ENCODE measurements at regions not wholly inside any gene's neighbourhood (a gene's known extent, or its start where the extent isn't known, plus 50 kb on each side); places are given as distances from the start of the nearest gene placed in this dataset.

GRCh38 chr9:1598270-1598669 is 416.9 kb upstream of the SMARCA2 start:
- no peak for DNase-seq

GRCh38 chr9:1599961-1600360 is 415.2 kb upstream of the SMARCA2 start:
- no peak for DNase-seq

DNA sequence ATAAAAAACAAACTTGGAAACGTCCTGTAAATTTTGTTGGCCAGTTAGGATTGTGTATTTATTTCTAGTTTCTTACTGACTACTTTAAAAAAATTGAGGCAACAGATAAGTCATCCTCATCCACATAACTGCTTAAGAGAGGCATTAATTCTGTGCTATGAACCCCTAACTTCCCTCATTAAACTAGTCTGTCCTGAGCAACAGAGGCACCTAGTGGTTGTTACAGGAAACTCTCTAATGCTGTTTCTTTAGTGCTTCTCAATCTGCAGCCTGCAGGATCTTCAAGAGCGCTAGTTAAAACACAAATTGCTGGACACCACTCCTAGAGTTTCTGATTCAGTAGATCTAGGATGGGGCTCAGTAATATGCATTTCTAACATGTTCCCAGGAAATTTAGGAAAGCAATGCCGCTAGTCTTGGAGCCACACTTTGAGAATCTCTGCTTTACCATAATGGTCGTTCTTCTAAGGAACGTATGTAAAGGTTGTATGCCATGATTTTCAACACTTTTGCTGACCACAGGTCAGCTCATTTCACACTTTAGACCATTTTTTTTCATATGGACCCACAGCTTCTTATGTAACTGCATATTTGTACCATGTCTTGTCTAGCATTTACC is 410.1 kb upstream of the SMARCA2 start:
- DNase-seq = peak in 1 of 2 experiments; percentile 7

DNA sequence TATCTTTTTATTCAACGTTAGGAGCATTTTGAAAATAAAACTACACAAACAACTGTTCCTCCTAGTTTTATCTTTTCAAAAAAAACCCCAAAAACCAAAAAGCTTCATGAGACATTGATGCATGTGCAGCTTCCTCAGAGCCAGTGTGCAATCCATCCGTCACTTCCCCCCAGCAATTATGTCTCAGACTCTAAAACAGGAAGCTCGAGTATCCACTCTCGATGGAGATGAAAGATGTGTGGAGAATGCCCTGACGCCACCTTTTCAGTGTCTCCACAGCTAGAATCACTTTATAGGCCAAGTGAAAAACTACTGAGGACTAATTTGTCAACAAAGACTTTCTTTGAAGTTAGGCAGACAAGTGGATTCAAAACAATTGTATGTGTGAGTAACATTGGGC is 408.9 kb upstream of the SMARCA2 start:
- no peak for DNase-seq

DNA sequence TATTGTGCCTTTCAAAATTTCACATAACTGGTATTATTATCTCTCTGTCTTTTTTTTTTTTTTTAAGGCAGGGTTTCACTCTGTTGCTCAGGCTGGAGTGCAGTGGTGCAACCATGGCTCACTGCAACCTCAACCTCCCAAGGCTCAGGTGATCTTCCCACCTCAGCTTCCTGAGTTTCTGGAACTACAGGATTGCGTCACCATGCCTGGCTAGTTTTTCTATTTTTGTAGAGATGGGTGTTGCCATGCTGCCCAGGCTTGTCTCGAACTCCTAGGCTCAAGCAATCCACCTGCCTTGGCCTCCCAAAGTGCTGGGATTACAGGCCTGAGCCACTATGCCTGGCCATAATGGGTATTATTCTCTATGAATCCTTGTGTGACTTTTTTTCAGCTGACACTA is 402.3 kb upstream of the SMARCA2 start:
- DNase-seq = no peak

- no peak for DNase-seq
Measured at GRCh38 chr9:1617419-1617818, 397.7 kb upstream of the SMARCA2 start.

DNA sequence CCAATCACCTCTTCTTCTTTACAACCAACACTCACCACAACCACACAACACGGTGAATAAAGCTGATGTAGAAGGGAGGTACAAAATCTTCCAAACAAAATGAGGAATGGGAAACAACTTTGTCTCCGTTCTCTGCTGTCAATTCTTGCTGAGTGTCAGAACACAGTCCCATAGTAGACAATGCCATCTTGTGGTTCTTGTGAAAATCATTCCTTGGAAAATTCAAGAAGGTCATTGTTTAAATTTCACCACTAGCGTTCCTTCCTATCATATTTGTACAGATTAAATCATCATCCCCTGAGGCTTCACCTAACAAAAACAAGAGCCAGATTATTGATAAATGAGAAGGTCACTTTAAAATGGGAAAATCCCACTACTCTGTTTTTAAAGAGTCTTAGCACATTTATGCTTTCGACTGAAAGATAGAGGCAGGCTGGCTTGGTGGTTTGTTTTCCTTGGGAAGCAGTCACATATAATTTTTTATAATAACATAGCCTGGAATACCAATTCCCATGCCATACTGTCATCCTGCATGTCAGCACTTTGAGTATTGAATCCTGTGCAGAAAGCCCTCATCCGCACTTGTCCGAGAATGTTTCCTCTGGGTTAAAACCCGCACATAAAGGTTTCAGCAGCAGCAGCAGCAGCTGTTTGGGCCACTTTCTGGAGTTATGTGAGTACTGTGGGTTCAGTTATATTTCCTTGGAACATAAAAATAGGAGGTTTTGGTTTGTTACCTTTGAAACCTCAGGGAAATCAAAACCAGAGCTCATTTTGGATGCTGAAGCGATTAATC is 395.0 kb upstream of the SMARCA2 start:
- no peak for DNase-seq

DNA sequence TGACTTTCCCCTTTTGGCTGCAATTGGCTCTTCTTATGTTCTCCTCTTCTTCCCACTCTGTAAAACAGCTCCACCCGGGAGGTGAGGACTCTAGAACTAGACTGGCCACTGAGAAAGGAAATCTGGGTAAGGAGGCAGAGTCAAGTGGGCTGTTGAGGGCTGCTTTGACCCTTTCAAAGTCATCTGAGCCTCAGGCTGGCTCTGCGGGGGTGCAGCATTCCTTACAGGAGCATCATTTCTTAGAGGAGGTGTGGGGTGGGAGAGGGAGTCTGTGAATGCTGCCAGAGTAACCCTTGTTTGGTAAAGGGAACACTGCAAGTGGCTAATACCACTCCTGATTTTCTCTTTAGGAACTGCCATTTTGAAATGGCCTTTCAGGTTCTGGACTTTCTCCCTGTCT is 377.7 kb upstream of the SMARCA2 start:
- no peak for DNase-seq

DNA sequence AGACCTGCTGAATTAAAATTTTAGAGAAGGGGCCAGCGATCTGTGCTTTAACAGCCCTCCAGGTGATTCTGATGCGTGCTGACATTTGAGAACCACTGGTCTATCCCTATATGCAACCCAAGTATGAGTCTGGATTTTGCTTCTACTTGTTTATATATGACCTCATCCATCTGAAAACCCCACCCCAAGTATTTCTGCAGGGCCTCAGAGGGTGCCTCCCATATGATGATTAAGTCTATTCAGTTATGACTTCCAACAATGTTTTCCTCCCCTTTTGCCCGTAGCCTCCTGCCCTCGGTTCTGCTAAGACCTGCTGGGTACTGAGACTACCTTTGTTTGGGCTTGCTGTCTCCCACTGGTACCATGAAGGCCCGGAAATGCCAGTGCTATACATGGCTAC is 376.0 kb upstream of the SMARCA2 start:
- no peak for DNase-seq

GRCh38 chr9:1647776-1648175 is 367.4 kb upstream of the SMARCA2 start:
- no peak for DNase-seq

- no peak for DNase-seq
Measured at GRCh38 chr9:1653282-1653681, 361.9 kb upstream of the SMARCA2 start.

DNA sequence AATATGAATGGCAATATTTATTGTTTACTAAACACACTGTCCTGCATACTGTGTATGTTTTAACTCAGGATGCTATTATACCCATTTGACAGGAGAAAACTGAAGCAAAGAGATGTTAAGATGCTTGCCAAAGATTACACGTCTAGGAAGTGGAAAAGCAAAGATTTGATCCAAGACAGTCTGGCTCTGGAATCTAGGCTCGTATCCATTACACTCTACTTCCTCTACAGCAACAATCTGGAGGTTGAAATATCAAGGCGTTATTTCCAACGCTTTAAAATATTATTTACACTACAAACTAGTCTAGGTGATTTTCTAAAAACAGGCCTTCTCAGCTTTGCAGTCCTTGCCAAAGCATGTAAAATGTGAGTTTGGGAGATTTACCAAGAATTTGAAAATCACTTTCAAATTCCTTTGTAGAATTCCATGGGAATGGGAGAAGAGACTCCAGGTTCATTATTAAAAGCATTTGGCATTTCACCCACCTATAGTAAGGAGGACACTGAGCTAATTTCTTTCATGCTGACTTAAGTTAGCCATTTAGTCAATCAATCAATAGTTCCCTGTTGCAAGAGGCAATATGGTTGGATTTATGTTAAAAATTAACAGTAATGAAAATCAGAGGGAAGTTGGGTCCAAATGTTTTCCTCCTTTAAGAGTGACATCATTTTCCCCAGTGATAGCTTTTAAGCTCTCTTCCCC is 356.3 kb upstream of the SMARCA2 start:
- no peak for DNase-seq

DNA sequence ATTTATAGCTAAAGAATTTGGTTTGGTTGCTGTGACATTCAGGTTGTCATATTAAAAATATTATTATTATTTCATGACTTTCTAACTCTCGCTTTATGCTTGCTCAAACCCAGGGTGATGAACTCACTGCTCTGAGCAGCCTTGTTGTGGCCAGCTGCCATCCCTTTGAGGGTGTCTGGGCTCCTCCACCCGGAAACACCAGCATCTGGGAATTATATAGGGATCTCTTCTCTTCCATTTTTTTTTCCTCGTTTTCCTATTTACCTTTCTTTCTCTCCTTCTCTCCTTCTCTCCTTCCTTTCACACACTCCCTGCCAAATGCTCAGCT is 355.8 kb upstream of the SMARCA2 start:
- DNase-seq = no peak

- no peak for DNase-seq
Measured at GRCh38 chr9:1668441-1668840, 346.7 kb upstream of the SMARCA2 start.

DNA sequence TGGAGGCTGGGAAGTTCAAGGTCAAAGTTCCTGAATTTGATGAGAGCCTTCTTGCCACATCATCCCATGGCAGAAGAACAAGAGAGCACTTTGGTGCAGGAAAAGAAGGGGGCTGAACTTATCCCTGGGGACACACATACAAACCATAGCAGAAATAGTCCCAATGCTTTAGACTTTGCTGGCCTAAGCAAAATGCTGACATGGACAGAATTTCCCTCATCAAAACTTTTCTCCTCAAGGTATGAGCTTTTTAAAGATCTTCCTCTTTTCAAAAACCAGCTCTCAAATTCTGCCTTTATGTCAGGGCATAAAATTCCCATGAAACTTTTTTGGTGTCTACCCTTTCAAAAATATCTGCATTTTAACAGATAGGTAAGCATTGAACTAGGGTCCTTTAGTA is 341.8 kb upstream of the SMARCA2 start:
- DNase-seq = no peak

DNA sequence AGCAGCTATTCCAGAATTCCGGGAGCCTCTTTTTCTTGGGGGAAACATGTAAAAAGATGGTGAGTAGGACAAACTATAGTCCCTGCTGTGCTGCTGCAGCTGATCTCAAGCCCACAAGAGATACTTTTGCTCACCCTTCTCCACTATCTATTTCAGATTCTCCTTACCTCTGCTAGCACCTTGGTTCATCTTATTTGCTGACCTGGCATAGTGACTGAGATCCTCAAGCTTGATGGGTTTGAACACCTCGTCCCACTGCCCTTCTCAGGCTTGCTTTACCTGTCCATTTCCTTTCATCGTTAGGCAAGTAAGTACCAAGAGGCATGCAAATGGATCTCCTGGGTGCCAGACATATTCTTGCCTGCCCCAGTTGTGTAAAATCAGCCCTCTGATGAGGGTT is 338.4 kb upstream of the SMARCA2 start:
- no peak for DNase-seq

DNA sequence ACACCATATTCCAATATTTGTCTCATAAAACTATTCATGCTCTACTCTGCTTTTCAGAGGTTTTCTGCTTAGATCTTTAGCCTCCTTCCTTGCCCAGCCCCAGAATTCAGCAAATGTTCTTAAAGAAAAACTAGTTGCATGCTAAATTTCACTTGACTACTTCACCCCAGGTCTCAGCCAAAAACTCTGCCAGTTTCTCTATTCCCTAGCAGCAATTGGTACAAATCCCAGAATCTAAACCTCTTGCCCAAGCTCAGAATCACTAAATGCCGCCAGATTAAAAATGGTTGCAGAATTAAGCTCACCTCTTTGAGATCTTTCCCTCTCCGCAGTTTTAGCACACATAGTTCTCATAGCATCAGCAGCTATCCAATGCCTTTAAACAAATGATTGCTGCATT is 331.2 kb upstream of the SMARCA2 start:
- DNase-seq = no peak

DNA sequence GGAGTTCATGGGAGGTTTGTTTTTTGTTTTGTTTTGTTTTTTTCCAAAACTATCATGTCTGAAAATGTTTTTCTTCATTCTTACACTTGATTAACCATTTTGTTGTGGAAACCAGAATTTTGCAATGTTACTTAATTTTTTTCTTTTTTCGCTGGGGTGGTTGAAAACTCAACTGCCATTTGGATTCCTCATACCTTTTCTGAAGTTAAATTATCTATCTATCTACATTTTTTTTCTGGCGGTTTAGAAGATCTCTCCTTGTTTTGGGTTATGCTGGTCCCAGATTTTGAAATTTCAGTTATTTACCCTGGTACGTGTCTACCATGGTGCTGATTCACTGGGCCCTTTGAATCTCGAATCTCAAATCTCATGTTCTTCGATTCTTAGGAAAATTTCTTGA is 316.2 kb upstream of the SMARCA2 start:
- DNase-seq = no peak

- no peak for DNase-seq
Measured at GRCh38 chr9:1701113-1701512, 314.0 kb upstream of the SMARCA2 start.

GRCh38 chr9:1702701-1703100 is 312.4 kb upstream of the SMARCA2 start:
- no peak for DNase-seq

DNA sequence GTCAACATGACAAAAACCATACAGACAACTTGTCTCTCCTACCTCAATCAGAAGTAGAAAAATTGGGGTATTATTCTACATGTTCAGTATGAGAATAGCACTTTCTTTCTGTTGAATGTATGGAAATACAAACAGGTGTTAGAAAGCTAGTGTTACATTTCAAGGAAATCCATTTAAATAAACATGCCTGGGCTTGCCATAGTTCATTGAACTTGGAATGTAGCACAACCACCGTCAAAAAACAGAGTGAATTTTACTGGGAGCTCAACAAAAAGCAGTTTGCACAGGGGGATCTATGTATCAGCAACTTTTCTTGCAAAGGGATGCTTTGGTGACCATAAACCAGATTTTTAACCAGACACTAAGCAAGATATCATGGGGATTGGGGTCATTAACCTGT is 307.9 kb upstream of the SMARCA2 start:
- DNase-seq = no peak

DNA sequence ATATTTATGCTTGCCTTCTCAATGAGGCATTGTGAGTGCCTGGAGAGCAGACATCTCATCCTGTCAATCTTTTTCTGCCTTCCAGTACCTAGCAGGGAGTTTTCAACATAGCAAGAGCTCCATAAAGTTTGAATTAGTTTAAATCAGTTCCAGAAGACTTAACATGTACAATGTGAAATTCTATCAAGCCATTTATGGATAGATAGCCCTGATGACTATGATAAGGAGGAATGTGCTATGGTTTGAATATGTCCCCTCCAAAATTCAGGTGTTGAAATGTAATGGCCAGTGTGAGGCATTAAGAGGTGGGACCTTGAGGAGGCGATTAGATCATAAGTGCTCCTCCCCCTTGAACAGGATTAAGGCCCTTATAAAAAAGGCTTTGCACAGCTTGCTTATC is 306.9 kb upstream of the SMARCA2 start:
- no peak for DNase-seq

DNA sequence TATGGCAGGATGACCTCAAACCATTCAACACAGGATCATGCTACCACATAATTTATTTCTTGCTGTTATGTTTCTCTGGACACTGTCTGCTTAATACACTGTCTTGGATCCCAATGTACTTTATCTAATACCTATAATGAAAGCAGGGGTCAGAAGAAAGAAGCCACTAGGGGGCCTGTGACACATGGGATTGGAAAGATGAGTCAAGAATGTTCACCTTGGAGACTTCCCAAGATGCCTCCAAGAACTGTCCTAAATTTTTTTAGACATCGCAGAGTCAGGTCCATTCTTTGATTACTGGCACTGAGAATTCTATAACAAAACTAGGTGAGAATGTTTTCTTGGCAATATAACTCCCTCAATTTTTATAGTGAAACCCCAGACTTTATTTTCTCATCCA is 305.8 kb upstream of the SMARCA2 start:
- no peak for DNase-seq

DNA sequence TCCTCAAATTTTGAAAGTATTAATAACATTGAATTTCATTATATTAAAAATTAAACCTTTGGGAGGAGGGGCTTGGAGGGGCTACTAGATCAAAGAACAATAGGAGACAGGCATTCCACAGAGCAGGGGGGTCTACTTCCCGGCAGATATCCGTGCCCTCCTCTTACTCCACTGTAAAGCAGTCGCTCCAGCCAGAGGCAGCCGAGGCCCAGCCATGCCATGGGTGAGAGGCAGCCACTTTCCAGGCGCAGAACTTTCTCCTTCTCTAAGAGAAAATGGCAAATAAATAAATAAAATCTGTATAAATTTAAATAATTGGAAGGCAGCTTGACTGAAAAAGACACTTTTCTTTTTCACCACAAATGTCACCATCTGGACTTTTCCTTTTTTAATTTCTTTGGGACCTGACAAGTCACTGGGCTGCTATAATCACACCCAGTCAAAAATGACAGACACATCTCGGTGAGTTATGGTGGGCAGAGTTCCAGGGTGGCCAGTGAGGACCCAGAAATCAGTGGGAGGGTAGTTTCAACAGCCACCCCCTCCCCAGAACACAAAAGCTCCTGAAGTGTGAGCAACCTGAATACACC is 302.2 kb upstream of the SMARCA2 start:
- DNase-seq = no peak

All from NCI-H2081 (cell line).